Epithelial cell of proximal tubule (primary cell): ENCODE measurements at regions not wholly inside any gene's neighbourhood (a gene's known extent, or its start where the extent isn't known, plus 50 kb on each side); places are given as distances from the start of the nearest gene placed in this dataset.

Experiments
- DNase-seq: peaks from one replicate; pipeline ENCODE4 v3.0.0-alpha.2; 2011; ENCODE audit warnings: low read depth
- H3K4me3 ChIP-seq: 2 replicates; pipeline ENCODE4 v1.5.1; 2011; ENCODE audit warnings: low read depth, mild to moderate bottlenecking, low read length
- CTCF ChIP-seq: conservative IDR thresholded peaks from 2 replicates; pipeline ENCODE4 v1.5.1; 2012; ENCODE audit warnings: low read depth, mild to moderate bottlenecking, low read length

DNA sequence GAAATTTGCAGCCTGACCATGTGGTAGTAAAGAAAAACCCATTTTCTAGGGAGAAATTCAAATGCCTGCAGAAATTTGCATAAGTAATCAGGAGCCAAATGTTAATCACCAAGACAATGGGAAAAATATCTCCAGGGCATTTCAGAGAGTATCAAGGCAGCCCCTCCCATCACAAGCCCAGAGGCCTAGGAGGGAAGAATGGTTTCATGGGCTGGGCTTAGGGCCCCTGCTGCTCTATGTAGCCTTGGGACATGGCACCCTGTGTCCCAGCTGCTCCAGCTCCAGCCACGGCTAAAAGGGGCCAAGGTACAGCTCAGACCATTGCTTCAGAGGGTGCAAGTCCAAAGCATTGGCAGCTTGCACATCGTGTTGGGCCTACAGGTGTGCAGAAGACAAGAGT, 117.2 kb upstream of the RALGAPA2 start:
- no peak for DNase-seq
- H3K4me3 ChIP-seq: no peak overlapping the region
- TF ChIP-seq CTCF: no peak

DNA sequence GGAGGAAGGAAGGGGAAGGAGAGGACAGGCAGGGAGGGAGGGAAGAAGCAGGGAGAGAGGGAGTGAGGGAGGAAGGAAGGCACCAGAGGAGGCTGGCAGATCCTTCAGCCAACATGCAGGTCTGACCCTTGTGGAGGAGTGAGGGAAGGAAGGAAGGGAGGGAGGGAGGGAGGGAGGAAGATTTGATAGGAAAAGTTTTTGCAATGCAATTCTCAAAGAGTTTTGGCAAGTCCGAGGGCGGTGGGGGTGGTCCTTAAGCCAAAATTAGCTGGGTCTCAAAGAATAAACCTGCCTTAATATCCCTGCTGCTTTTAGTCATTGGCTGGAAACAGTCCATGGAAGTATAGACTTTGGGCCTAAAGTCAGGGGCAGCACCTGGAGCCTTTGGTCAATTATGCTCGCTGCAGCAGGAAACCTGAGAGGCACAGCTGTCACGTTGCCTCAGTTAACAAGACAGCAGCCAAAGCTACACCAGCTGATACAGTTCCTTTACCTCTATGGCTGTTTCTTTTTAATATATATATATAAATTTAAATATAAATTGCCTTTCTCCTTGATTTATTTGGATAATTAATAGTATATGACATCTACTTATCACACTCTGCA, 115.7 kb upstream of the RALGAPA2 start:
- TF ChIP-seq CTCF: no peak
- no peak for DNase-seq
- H3K4me3 ChIP-seq: no peak overlapping the region

DNA sequence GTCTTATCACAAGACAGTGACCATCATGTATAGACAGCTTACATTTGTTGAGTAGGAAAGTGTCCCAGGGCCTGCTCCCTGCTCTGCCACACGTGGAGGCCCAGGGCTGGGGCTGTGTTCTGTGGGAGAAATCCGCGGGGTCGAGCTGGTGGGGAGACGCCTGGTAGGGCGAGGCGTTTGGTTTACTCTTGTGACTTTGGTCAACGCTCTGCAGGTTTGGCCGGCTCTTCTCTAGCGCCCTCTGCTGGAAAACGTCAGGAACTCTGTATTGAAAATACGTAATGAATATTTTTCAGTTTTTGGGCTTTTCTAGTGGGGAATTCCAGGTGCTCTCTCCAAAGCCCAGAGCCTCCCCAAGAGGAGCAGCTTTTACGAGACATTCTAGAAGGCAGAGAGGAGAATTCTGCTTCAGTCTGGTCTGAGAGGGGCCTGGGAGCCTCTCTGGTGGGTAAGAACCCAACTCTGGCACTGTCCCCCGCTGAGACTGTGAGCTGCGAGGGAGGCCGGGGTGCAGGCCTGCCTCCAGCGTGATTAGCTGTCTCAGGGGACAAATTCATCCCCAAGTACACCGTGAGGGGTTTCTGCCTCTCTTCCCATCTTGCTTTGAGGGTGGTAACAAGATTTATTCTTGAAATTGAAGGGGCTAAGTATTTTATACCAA, 112.6 kb upstream of the RALGAPA2 start:
- no peak for DNase-seq
- no peak overlapping the region for H3K4me3 ChIP-seq
- TF ChIP-seq CTCF: peak; percentile 78

- TF ChIP-seq CTCF: no peak
- DNase-seq: no peak
- H3K4me3 ChIP-seq: no peak overlapping the region
Observed at GRCh38 chr20:20823476-20823881, 111.0 kb upstream of the RALGAPA2 start.

- H3K4me3 ChIP-seq: no peak overlapping the region
- no peak for TF ChIP-seq CTCF
- DNase-seq: no peak
Observed at GRCh38 chr20:20821484-20822260, 109.2 kb upstream of the RALGAPA2 start.

DNA sequence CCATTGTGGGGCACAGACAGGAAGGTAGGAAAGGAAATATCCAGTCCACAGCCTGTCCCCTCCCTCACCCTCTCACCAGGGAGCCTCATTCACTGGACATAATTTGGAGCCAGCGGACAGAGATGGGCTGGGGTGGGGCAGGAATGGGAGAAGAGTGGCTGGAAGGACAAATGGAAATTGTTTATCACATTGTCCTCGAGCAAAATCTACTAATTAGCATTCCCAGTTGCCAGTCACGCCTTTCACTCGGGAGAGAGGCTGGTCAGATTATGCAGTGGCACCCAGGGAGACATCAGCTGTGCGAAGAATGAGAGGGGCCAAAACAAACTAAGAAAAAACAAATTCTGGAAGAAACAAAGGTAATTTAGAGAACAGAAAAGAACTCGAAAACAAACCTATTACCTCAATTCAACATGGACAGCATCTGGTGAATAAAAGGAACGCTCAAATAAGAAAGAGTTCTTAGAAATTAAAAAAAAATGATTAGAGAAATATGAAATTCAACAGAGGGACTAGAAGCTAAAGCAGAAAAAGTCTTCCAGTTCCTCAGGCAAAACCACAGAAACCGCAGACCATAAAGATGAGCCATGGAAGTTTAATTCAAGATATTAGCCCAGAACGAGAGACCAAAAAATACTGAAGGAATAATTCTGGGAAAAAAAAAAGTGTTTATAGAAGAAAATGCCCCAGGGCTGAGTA, 108.5 kb upstream of the RALGAPA2 start:
- no peak overlapping the region for H3K4me3 ChIP-seq
- no peak for DNase-seq
- no peak for TF ChIP-seq CTCF
